Heart right ventricle (tissue), 16 donors: ENCODE measurements at regions not wholly inside any gene's neighbourhood (a gene's known extent, or its start where the extent isn't known, plus 50 kb on each side); places are given as distances from the start of the nearest gene placed in this dataset.

Experiments
- ATAC-seq, 8 donors: fragments of 200-7000 bp; cut with Tn5 transposase; one replicate each; pipeline ENCODE4 v1.9.1; 2020; ENCODE audit warnings: mild to moderate bottlenecking in 8 of 8, moderate library complexity in 8 of 8, moderate number of reproducible peaks in 1 of 8
- DNase-seq, 2 donors: peaks; one replicate each; pipeline ENCODE4 v3.0.0-alpha.2; 2020
- H3K27ac ChIP-seq, 10 donors: fragments of 200-600 bp; sonication (generic) in 2 of 10; one replicate each; pipeline versions ENCODE4 v1.5.0 to v1.8.0; 2020 to 2022; ENCODE audit warnings: mild to moderate bottlenecking in 3 of 10
- H3K27me3 ChIP-seq, 7 donors: fragments of 200-600 bp; one replicate each; pipeline ENCODE4 v1.8.0; 2021 to 2022; ENCODE audit warnings: mild to moderate bottlenecking in 2 of 7
- H3K36me3 ChIP-seq, 9 donors: fragments of 200-600 bp; sonication (generic) in 1 of 9; one replicate each; pipeline versions ENCODE4 v1.5.0 to v1.8.0; 2020 to 2022; ENCODE audit warnings: mild to moderate bottlenecking in 2 of 9
- H3K4me1 ChIP-seq, 9 donors: fragments of 200-600 bp; sonication (generic) in 1 of 9; one replicate each; pipeline versions ENCODE4 v1.5.0 to v1.8.0; 2020 to 2022; ENCODE audit warnings: mild to moderate bottlenecking in 4 of 9
- H3K4me3 ChIP-seq, 10 donors: fragments of 200-600 bp; sonication (generic) in 2 of 10; one replicate each; pipeline versions ENCODE4 v1.5.0 to v1.8.0; 2020 to 2022; ENCODE audit warnings: mild to moderate bottlenecking in 7 of 10, moderate library complexity in 2 of 10
- H3K9me3 ChIP-seq, 11 donors: fragments of 200-600 bp in 10 of 11; sonication (generic) in 2 of 11; one replicate each; pipeline versions ENCODE4 v1.5.0 to v1.8.0; 2013 to 2022; ENCODE audit warnings: mild to moderate bottlenecking in 2 of 11, control low read depth in 1 of 11, moderate library complexity in 1 of 11
- WGBS, 2 donors: extraction: QIAGEN DNeasy Blood & Tissue Kit; methylation state at CpG; one replicate each; pipeline ENCODE4 v1.1.7; 2013; ENCODE audit warnings: inconsistent platforms in 1 of 2; 5-methylcytosine and 5-hydroxymethylcytosine counted together
- intact Hi-C, 10 donors: fragments of 100-400 bp; cut with DNase I; formaldehyde crosslinking; loops; one replicate each; pipeline versions ENCODE4 v1.11.1 to v1.14.2; 2022
- TF ChIP-seq, protein P1 (sequence below), 9 donors: fragments of 200-600 bp; sonication (generic) in 2 of 9; IDR thresholded peaks; one replicate each; pipeline versions ENCODE4 v1.5.0 to v1.8.0; 2021 to 2022; ENCODE audit warnings: antibody characterized with exemption in 9 of 9, mild to moderate bottlenecking in 5 of 9, moderate library complexity in 1 of 9
- donor health status: Arrhythmogenic right ventricular cardiomyopathy.
- donor health status: ischemic (EF 13 %, LVEDD 7.1; RV severe dilation, severe dysfunction).
- donor health status: healthy with polysubstance abuse.
- donor health status: DM: no; HTN: yes; CAD: no.
- donor health status: DM: no; HTN: no; CAD: no.
- donor health status: ischemic (EF 25% LVEDD 6.9; RV normal size, moderate dysfunction).
- donor health status: ischemic (EF 25% LVEDD 5.7; RV mildly dilated, moderate dysfunction).
- donor health status: healthy.
- donor health status: DM: yes; HTN: yes; CAD: no.
- donor health status: Ischemic cardiomyopathy.
- donor health status: ischemic (EF 35%, LVEDD 5.7; RV mildly dilated, moderate dysfunction).
- donor health status: nonischemic (EF 11% LVEDD 7.7; RV severe dilation, severe dysfunction).
- donor health status: DM: yes; HTN: yes; CAD: no.
- donor health status: PGD.
- donor health status: ischemic (EF 29% LVEDD 5.4; RV normal size, mild dysfunction).
- donor health status: nonischemic (EF 23%, LVEDD 6.1; RV moderate dilation, normal function).

DNA sequence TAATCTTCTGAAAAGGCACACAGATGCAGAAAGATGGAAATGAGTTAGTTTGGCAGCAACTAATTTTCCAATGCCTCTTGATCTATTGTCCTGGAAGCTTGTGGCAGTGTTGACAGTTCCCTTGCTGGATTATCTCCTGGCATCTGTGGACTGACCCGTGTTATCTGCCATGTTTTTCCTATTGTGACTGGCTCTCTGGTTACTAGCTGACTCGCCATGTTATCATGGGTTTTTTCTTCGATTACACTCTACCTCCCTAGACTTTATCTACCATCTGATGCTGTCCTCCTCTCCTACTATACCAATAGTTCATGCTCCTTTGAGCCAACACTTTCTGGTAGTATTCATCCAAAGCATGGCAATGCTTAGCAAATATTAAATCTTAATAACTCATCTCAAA, 63.3 kb upstream of the FLRT2 start:
- no peaks in the 10 kb centered on the region for H3K9me3 ChIP-seq
- TF ChIP-seq, protein P1, sequence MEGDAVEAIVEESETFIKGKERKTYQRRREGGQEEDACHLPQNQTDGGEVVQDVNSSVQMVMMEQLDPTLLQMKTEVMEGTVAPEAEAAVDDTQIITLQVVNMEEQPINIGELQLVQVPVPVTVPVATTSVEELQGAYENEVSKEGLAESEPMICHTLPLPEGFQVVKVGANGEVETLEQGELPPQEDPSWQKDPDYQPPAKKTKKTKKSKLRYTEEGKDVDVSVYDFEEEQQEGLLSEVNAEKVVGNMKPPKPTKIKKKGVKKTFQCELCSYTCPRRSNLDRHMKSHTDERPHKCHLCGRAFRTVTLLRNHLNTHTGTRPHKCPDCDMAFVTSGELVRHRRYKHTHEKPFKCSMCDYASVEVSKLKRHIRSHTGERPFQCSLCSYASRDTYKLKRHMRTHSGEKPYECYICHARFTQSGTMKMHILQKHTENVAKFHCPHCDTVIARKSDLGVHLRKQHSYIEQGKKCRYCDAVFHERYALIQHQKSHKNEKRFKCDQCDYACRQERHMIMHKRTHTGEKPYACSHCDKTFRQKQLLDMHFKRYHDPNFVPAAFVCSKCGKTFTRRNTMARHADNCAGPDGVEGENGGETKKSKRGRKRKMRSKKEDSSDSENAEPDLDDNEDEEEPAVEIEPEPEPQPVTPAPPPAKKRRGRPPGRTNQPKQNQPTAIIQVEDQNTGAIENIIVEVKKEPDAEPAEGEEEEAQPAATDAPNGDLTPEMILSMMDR (IDR thresholded peaks at IDR 0.05), result no peak
- ATAC-seq (no peak), DNase-seq (no peak)
- intact Hi-C loops, result no loop called here
- WGBS, 2 donors, result 32 to 40% methylated on average over 3 of the region's 3 CpGs
- no peaks in the 10 kb centered on the region for H3K27me3 ChIP-seq
- peaks cover 0 to 16% (median 0%) of the 10 kb centered on the region in 9 donors for H3K4me1 ChIP-seq
- H3K4me3 ChIP-seq, result no peak overlapping the region
- H3K36me3 ChIP-seq, result no peaks in the 10 kb centered on the region
- H3K27ac ChIP-seq, result no peak overlapping the region

DNA sequence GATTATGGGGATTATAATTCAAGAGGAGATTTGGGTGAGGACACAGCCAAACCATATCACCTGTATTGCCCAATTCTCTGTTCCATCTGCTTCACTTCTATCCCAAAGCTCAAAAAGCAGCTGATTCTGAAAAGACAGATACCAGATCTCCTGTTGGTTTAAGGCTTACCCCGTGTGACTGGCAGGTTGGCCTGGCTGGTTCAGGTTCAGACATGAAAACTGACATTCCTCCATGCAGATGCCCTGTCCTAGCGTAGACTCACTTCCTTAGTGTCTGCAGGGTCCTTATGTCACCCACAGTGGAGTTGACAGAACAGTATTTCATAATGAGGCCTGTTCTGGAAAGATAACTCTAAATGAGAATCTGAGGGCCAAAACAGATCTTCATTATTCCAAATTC, 61.1 kb upstream of the FLRT2 start:
- Histone ChIP-seq H3K9me3 (no peaks in the 10 kb centered on the region), H3K4me3 (no peak overlapping the region), H3K27ac (no peak overlapping the region), H3K4me1 (peaks cover 0 to 9% (median 0%) of the 10 kb centered on the region in 9 donors), H3K36me3 (no peaks in the 10 kb centered on the region), H3K27me3 (no peaks in the 10 kb centered on the region)
- intact Hi-C loops, result no loop called here
- ATAC-seq (no peak), DNase-seq (no peak)
- WGBS, 2 donors, result 28 to 61% methylated on average over 2 of the region's 2 CpGs
- TF ChIP-seq, protein P1 (IDR thresholded peaks at IDR 0.05), result no peak

- Histone ChIP-seq H3K9me3 (no peaks in the 10 kb centered on the region), H3K4me1 (peaks cover 0 to 21% (median 9%) of the 10 kb centered on the region in 9 donors), H3K27me3 (no peaks in the 10 kb centered on the region), H3K4me3 (no peak overlapping the region), H3K36me3 (no peaks in the 10 kb centered on the region), H3K27ac (peak overlapping the region in 3 of 10 donors; percentile 9 to 37 (median 29))
- DNase-seq (no peak), ATAC-seq (no peak)
- intact Hi-C loops, result no loop called here
- TF ChIP-seq, protein P1 (IDR thresholded peaks at IDR 0.05), result no peak
Measured at GRCh38 chr14:85471156-85471555, 58.8 kb upstream of the FLRT2 start.

- Histone ChIP-seq H3K4me3 (no peak overlapping the region), H3K9me3 (no peaks in the 10 kb centered on the region), H3K36me3 (no peaks in the 10 kb centered on the region), H3K27me3 (no peaks in the 10 kb centered on the region), H3K27ac (peak overlapping the region in 3 of 10 donors; percentile 13 to 37 (median 29)), H3K4me1 (peaks cover 0 to 22% (median 9%) of the 10 kb centered on the region in 9 donors)
- TF ChIP-seq, protein P1 (IDR thresholded peaks at IDR 0.05), result no peak
- WGBS, 2 donors, result 42 to 47% methylated on average over 4 of the region's 4 CpGs
- intact Hi-C loops, result no loop called here
- ATAC-seq (peak in 7 of 8 donors; percentile 61 to 87 (median 67)), DNase-seq (peak in 1 of 2 donors; percentile 36)
Measured at GRCh38 chr14:85471744-85472143, 58.2 kb upstream of the FLRT2 start.
